Testis (tissue), 2 donors: ENCODE measurements at regions not wholly inside any gene's neighbourhood (a gene's known extent, or its start where the extent isn't known, plus 50 kb on each side); places are given as distances from the start of the nearest gene placed in this dataset.

Source experiments
- DNase-seq: peaks from one replicate; pipeline ENCODE4 v3.0.0-alpha.2; 2019
- H3K27ac ChIP-seq, 2 donors: fragments of 200-600 bp; sonication (generic); one replicate each; pipeline ENCODE4 v1.5.1; 2019
- H3K27me3 ChIP-seq: fragments of 200-600 bp; sonication (generic); one replicate; pipeline ENCODE4 v1.5.1; 2019
- H3K36me3 ChIP-seq: fragments of 200-600 bp; sonication (generic); one replicate; pipeline ENCODE4 v1.5.1; 2017; ENCODE audit warnings: low read depth; ENCODE audit errors: missing control alignments
- H3K4me1 ChIP-seq: fragments of 200-600 bp; sonication (generic); one replicate; pipeline ENCODE4 v1.5.1; 2019
- H3K4me3 ChIP-seq, 2 donors: fragments of 200-600 bp; sonication (generic); one replicate each; pipeline ENCODE4 v1.5.1; 2017 to 2019
- H3K9me3 ChIP-seq: fragments of 200-600 bp; sonication (generic); one replicate; pipeline ENCODE4 v1.5.1; 2017
- POLR2A ChIP-seq: fragments of 450-650 bp; IDR thresholded peaks from one replicate; pipeline ENCODE4 v1.6.1; 2017; ENCODE audit warnings: antibody characterized with exemption, mild to moderate bottlenecking, moderate library complexity
- WGBS, 2 donors: methylation state at CpG; one replicate each; pipeline ENCODE4 v1.1.5; 2018; 5-methylcytosine and 5-hydroxymethylcytosine counted together
- intact Hi-C: fragments of 100-400 bp; cut with DNase I; formaldehyde crosslinking; loops from one replicate; pipeline ENCODE4 v1.15.1; 2023; ENCODE audit warnings: low total_unique reads
- TF ChIP-seq, protein P1 (sequence below), 3 experiments: fragments of 450-650 bp in 2 of 3; fragments of 200-600 bp in 1 of 3; sonication (generic) in 1 of 3; IDR thresholded peaks; one replicate each; pipeline ENCODE4 v1.5.1; 2016 to 2019; ENCODE audit warnings: antibody characterized with exemption in 3 of 3, mild to moderate bottlenecking in 2 of 3, moderate library complexity in 1 of 3

DNA sequence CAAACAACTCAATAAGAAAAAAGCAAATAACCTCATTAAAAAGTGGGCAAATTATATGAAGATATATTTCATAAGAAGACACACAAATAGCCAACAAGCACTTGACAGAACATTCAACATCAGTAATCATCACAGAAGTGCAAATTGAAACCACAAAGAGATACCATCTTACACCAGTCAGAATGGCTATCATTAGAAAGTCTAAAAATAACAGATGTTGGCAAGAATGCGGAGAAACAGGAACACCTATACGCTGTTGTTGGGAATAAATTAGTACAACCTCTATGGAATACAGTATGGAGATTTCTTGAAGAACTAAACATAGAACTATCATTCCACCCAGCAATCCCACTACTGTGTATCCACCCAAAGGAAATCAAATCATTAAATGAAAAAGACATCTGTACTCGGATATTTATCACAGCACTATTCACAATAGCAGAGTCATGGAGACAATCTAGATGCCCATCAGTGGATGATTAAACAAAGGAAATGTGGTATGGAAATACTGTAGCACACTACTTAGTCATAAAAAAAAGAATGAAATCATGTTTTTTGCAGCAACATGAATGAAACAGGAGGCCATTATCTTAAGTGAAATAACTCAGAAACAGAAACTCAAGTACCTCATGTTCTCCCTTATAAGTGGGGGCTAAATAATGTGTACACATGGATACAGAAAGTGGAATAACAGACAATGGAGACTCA is 106.8 kb upstream of the FST start:
- Histone ChIP-seq H3K27me3 (no peaks in the 10 kb centered on the region), H3K4me3 (no peak overlapping the region), H3K27ac (no peak overlapping the region), H3K4me1 (no peaks in the 10 kb centered on the region), H3K36me3 (no peaks in the 10 kb centered on the region), H3K9me3 (no peaks in the 10 kb centered on the region)
- intact Hi-C loops = no loop called here
- TF ChIP-seq POLR2A = no peak
- TF ChIP-seq, protein P1, sequence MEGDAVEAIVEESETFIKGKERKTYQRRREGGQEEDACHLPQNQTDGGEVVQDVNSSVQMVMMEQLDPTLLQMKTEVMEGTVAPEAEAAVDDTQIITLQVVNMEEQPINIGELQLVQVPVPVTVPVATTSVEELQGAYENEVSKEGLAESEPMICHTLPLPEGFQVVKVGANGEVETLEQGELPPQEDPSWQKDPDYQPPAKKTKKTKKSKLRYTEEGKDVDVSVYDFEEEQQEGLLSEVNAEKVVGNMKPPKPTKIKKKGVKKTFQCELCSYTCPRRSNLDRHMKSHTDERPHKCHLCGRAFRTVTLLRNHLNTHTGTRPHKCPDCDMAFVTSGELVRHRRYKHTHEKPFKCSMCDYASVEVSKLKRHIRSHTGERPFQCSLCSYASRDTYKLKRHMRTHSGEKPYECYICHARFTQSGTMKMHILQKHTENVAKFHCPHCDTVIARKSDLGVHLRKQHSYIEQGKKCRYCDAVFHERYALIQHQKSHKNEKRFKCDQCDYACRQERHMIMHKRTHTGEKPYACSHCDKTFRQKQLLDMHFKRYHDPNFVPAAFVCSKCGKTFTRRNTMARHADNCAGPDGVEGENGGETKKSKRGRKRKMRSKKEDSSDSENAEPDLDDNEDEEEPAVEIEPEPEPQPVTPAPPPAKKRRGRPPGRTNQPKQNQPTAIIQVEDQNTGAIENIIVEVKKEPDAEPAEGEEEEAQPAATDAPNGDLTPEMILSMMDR (IDR thresholded peaks at IDR 0.05) = no peak
- 85 to 88% methylated on average over 3 of the region's 3 CpGs for WGBS, 2 donors
- no peak for DNase-seq

DNA sequence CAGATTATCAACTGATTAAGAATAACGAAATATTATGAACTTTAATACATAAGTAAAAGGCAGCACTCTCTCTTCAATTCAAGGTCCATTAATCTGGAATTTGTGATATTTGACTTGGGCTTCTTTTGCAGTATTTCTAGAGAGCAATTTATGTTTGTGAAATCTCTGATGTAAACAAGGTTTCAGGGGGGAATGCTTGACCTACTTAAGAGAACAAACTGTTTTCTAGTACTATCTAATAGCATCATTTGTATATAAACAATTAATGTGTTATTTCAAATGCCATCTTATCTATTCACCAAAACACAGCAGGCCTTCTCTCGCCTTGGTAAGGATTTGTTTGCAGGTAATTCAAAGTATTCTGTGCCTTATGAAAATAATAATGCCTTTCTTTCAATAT is 103.6 kb upstream of the FST start:
- 72 to 78% methylated on average over 2 of the region's 2 CpGs for WGBS, 2 donors
- DNase-seq = no peak
- Histone ChIP-seq H3K27ac (no peak overlapping the region), H3K4me1 (no peaks in the 10 kb centered on the region), H3K36me3 (no peaks in the 10 kb centered on the region), H3K4me3 (no peak overlapping the region), H3K9me3 (no peaks in the 10 kb centered on the region), H3K27me3 (no peaks in the 10 kb centered on the region)
- TF ChIP-seq, protein P1 (IDR thresholded peaks at IDR 0.05) = no peak
- no peak for TF ChIP-seq POLR2A
- intact Hi-C loops = no loop called here

DNA sequence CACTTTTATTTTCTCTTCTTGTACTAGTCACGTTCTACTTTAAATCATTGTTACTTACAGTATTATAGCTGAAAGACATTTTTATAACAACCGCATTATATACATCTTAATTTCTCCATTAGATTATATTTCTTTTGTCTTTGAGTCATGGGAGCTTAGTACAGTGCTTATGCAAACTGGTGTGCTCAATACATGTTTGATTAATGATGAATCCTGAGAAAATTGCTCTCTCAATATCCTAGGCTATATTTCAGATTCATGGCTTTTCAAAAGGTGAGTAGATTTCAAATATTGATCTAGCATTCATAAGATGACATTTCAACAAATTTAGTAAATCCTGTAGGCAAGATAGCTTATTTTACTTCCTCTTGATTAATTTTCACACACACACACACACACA is 102.2 kb upstream of the FST start:
- no peak for DNase-seq
- intact Hi-C loops = no loop called here
- 90 to 94% methylated on average over 2 of the region's 2 CpGs for WGBS, 2 donors
- no peaks in the 10 kb centered on the region for H3K4me1 ChIP-seq
- no peaks in the 10 kb centered on the region for H3K9me3 ChIP-seq
- H3K4me3 ChIP-seq = no peak overlapping the region
- no peaks in the 10 kb centered on the region for H3K27me3 ChIP-seq
- TF ChIP-seq POLR2A = no peak
- TF ChIP-seq, protein P1 (IDR thresholded peaks at IDR 0.05) = no peak
- no peaks in the 10 kb centered on the region for H3K36me3 ChIP-seq
- no peak overlapping the region for H3K27ac ChIP-seq

DNA sequence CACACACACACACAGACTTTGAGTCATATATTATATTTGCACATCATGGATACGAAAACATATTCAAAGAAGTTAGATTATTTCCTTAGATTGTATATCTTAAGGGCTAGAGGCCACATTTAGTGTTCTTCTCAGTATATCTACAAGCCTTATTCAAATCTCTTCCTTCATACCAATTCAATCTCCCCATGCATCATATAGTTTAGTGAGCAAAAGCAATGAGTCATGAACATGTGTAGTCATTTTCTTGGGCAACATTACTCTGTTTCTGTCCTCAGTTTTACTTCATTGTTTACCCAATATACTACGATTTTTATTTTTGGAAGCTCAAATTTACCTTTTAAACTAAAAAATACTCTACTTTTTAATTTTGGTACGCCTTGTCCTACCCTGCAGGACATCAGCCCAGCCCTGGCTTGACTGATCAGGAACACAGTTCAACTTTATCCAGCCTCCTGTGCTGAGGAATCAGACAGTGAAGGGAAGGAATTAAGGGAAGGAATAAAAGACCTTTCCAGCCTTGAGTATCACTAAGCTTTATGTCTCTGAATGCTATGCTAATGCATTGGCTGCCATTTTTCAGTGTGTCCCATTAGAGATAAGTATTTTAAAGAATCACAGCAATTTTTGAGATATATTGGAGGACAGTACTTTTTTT is 101.7 kb upstream of the FST start:
- 83 to 90% methylated on average over 3 of the region's 3 CpGs for WGBS, 2 donors
- Histone ChIP-seq H3K4me3 (no peak overlapping the region), H3K27me3 (no peaks in the 10 kb centered on the region), H3K9me3 (no peaks in the 10 kb centered on the region), H3K27ac (no peak overlapping the region), H3K36me3 (no peaks in the 10 kb centered on the region), H3K4me1 (no peaks in the 10 kb centered on the region)
- no peak for DNase-seq
- TF ChIP-seq, protein P1 (IDR thresholded peaks at IDR 0.05) = no peak
- no peak for TF ChIP-seq POLR2A
- intact Hi-C loops = no loop called here

DNA sequence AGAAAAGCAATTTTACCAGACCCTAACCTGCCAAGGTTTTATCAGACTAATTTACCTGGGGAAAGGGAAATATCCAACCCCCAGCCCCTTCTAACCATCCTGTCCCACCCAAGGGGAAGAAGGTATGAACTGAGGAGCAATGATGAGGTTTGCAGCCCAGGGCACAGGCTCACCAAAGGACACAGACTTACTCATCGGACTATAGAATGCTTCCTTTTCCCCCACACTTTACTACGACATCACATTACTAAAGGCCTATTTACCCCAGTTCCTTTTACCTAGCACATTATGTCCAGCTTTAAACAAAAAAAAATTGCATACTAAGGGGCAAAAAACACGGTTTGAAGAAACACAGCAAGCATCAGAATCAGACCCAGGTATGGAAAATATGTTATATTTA is 94.1 kb upstream of the FST start:
- no peaks in the 10 kb centered on the region for H3K9me3 ChIP-seq
- H3K27ac ChIP-seq = no peak overlapping the region
- 89 to 91% methylated on average over 3 of the region's 3 CpGs for WGBS, 2 donors
- no peak overlapping the region for H3K4me3 ChIP-seq
- TF ChIP-seq, protein P1 (IDR thresholded peaks at IDR 0.05) = no peak
- no peak for TF ChIP-seq POLR2A
- no peak for DNase-seq
- no peaks in the 10 kb centered on the region for H3K27me3 ChIP-seq
- intact Hi-C loops = no loop called here
- no peaks in the 10 kb centered on the region for H3K36me3 ChIP-seq
- no peaks in the 10 kb centered on the region for H3K4me1 ChIP-seq
